BJ (cell line): ENCODE measurements at regions not wholly inside any gene's neighbourhood (a gene's known extent, or its start where the extent isn't known, plus 50 kb on each side); places are given as distances from the start of the nearest gene placed in this dataset.

Source experiments
- CTCF ChIA-PET: fragments of 350-600 bp; formaldehyde crosslinking; extraction: SDS; loops from one replicate; lab custom pipeline; 2021; ENCODE audit warnings: antibody characterized with exemption, inconsistent platforms; lab: Yijun Ruan, JAX
- POLR2A ChIA-PET: fragments of 300-600 bp; sonication (Branson Sonifier 250); formaldehyde crosslinking; extraction: SDS; loops from one replicate; lab custom pipeline; 2021; ENCODE audit warnings: antibody characterized with exemption; lab: Charles Lee
- DNase-seq: peaks from one replicate; pipeline ENCODE4 v3.0.0-alpha.2; 2011; ENCODE audit warnings: low read depth
- H3K27me3 ChIP-seq: 2 replicates; pipeline ENCODE4 v1.6.0; 2011; ENCODE audit warnings: low read length; ENCODE audit not compliant: control insufficient read depth, insufficient read depth
- H3K36me3 ChIP-seq: 2 replicates; pipeline ENCODE4 v1.5.1; 2011; ENCODE audit warnings: low read length; ENCODE audit not compliant: control insufficient read depth, insufficient read depth
- H3K4me3 ChIP-seq: 2 replicates; pipeline ENCODE4 v1.5.1; 2011; ENCODE audit warnings: low read depth, mild to moderate bottlenecking, control low read depth, low read length
- CTCF ChIP-seq: IDR thresholded peaks from 2 replicates; pipeline ENCODE4 v1.5.1; 2011; ENCODE audit warnings: low read depth, mild to moderate bottlenecking, control low read depth, inconsistent platforms, low read length, moderate library complexity; ENCODE audit not compliant: insufficient read depth

- no peak overlapping the region for H3K4me3 ChIP-seq
- H3K27me3 ChIP-seq: no peaks in the 10 kb centered on the region
- no peak for DNase-seq
- ChIA-PET POLR2A (no interaction called here), CTCF (no interaction called here)
- no peak for TF ChIP-seq CTCF
- no peaks in the 10 kb centered on the region for H3K36me3 ChIP-seq
Observed at GRCh38 chr2:15804246-15804619, 136.1 kb upstream of the MYCN start.

- Histone ChIP-seq H3K27me3 (no peaks in the 10 kb centered on the region), H3K4me3 (no peak overlapping the region), H3K36me3 (no peaks in the 10 kb centered on the region)
- ChIA-PET POLR2A (no interaction called here), CTCF (no interaction called here)
- no peak for DNase-seq
- TF ChIP-seq CTCF: no peak
Observed at GRCh38 chr2:15804691-15805090, 135.7 kb upstream of the MYCN start.

GRCh38 chr2:15805206-15805605 is 135.1 kb upstream of the MYCN start:
- Histone ChIP-seq H3K27me3 (no peaks in the 10 kb centered on the region), H3K36me3 (no peaks in the 10 kb centered on the region), H3K4me3 (no peak overlapping the region)
- no peak for TF ChIP-seq CTCF
- DNase-seq: no peak
- ChIA-PET CTCF (no interaction called here), POLR2A (no interaction called here)

- CTCF ChIA-PET: no interaction called here
Observed at GRCh38 chr2:15805772-15806171, 134.6 kb upstream of the MYCN start.

GRCh38 chr2:15806801-15807417 is 133.4 kb upstream of the MYCN start:
- ChIA-PET CTCF (no interaction called here), POLR2A (no interaction called here)
- Histone ChIP-seq H3K27me3 (no peaks in the 10 kb centered on the region), H3K4me3 (no peak overlapping the region), H3K36me3 (no peaks in the 10 kb centered on the region)
- no peak for DNase-seq
- no peak for TF ChIP-seq CTCF

More at GRCh38 chr2:15805772-15806171, 134.6 kb upstream of the MYCN start:
- TF ChIP-seq CTCF: no peak
- DNase-seq: no peak
- Histone ChIP-seq H3K36me3 (no peaks in the 10 kb centered on the region), H3K27me3 (no peaks in the 10 kb centered on the region), H3K4me3 (no peak overlapping the region)
- POLR2A ChIA-PET: no interaction called here
